Fibroblast of lung (primary cell): ENCODE measurements at regions not wholly inside any gene's neighbourhood (a gene's known extent, or its start where the extent isn't known, plus 50 kb on each side); places are given as distances from the start of the nearest gene placed in this dataset.

Experiments
- DNase-seq, 2 donors: peaks; one replicate each; pipeline versions ENCODE4 v3.0.0 to v3.0.0-alpha.2; 2010; ENCODE audit warnings: low read depth in 2 of 2
- H2AFZ ChIP-seq: 2 replicates; pipeline ENCODE4 v1.5.1; 2012; ENCODE audit warnings: low read length, control low read depth, inconsistent platforms
- H3K27ac ChIP-seq: 2 replicates; pipeline ENCODE4 v1.5.1; 2011; ENCODE audit warnings: low read length, control low read depth; ENCODE audit not compliant: insufficient read depth
- H3K27me3 ChIP-seq: 2 replicates; pipeline ENCODE4 v1.5.1; 2011; ENCODE audit warnings: mild to moderate bottlenecking, low read length; ENCODE audit not compliant: control insufficient read depth, insufficient read depth
- H3K36me3 ChIP-seq: 2 replicates; pipeline ENCODE4 v1.5.1; 2011; ENCODE audit warnings: low read length; ENCODE audit not compliant: control insufficient read depth, insufficient read depth
- H3K4me1 ChIP-seq: 2 replicates; pipeline ENCODE4 v1.5.1; 2011; ENCODE audit warnings: low read length; ENCODE audit not compliant: control insufficient read depth, insufficient read depth; ENCODE audit errors: extremely low read depth
- H3K4me2 ChIP-seq: 2 replicates; pipeline ENCODE4 v1.5.1; 2011; ENCODE audit warnings: low read length, control low read depth; ENCODE audit not compliant: insufficient read depth; ENCODE audit errors: extremely low read depth
- H3K4me3 ChIP-seq, 4 experiments: fragments of 200-600 bp in 1 of 4; sonication (generic) in 1 of 4; replicated peaks in 1 of 4; 2 replicates each; pipeline ENCODE4 v1.5.1; 2011 to 2016; ENCODE audit warnings: low read length in 4 of 4, low read depth in 3 of 4, mild to moderate bottlenecking in 3 of 4, control low read depth in 2 of 4, inconsistent platforms in 1 of 4, mixed read lengths in 1 of 4; ENCODE audit not compliant: insufficient read depth in 1 of 4; ENCODE audit errors: control extremely low read depth in 1 of 4
- H3K79me2 ChIP-seq: 2 replicates; pipeline ENCODE4 v1.5.1; 2012; ENCODE audit warnings: mild to moderate bottlenecking, low read length, inconsistent platforms; ENCODE audit not compliant: control insufficient read depth, insufficient read depth
- H3K9ac ChIP-seq: 2 replicates; pipeline ENCODE4 v1.5.1; 2011; ENCODE audit warnings: mild to moderate bottlenecking, low read length, control low read depth; ENCODE audit not compliant: insufficient read depth
- H3K9me3 ChIP-seq: 2 replicates; pipeline ENCODE4 v1.5.1; 2012; ENCODE audit warnings: low read depth, low read length; ENCODE audit not compliant: control insufficient read depth, insufficient read depth
- H4K20me1 ChIP-seq: 2 replicates; pipeline ENCODE4 v1.5.1; 2011; ENCODE audit warnings: low read length; ENCODE audit not compliant: control insufficient read depth, insufficient read depth; ENCODE audit errors: extremely low read depth
- EZH2 ChIP-seq: IDR thresholded peaks from 2 replicates; pipeline ENCODE4 v1.5.1; 2012; ENCODE audit warnings: low read length, control low read depth, mild to moderate bottlenecking; ENCODE audit errors: missing control alignments
- TF ChIP-seq, protein P1 (sequence below), 2 donors: IDR thresholded peaks in 1 of 2; conservative IDR thresholded peaks in 1 of 2; 1 replicate in 1 of 2; 2 replicates in 1 of 2; pipeline ENCODE4 v1.5.1; 2011 to 2012; ENCODE audit warnings: low read length in 2 of 2, control low read depth in 1 of 2, inconsistent platforms in 1 of 2, low read depth in 1 of 2, mild to moderate bottlenecking in 1 of 2

DNA sequence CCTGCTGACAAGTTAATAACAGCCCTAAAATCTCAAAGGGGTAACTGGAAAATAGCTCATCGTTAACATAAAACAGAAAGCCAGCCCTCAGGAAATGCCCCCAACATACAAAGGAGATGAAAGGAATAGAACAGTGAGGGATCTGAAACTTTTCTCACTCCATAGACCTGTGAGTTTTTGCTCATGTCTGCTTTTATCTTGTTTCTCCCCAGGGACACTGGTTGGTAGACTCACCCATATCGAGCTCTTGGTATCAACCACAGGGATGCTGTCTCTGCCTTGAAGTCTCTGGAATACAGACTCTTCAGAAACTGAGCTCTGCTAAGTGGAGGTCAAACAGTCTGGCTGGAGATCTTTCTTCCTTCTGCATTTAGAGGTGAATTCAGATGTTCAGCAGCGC, 77.4 kb upstream of the CAMK1G start:
- no peak for DNase-seq
- H3K9ac ChIP-seq, result no peak overlapping the region
- H3K4me2 ChIP-seq, result no peak overlapping the region
- no peaks in the 10 kb centered on the region for H4K20me1 ChIP-seq
- no peaks in the 10 kb centered on the region for H3K79me2 ChIP-seq
- TF ChIP-seq, protein P1, sequence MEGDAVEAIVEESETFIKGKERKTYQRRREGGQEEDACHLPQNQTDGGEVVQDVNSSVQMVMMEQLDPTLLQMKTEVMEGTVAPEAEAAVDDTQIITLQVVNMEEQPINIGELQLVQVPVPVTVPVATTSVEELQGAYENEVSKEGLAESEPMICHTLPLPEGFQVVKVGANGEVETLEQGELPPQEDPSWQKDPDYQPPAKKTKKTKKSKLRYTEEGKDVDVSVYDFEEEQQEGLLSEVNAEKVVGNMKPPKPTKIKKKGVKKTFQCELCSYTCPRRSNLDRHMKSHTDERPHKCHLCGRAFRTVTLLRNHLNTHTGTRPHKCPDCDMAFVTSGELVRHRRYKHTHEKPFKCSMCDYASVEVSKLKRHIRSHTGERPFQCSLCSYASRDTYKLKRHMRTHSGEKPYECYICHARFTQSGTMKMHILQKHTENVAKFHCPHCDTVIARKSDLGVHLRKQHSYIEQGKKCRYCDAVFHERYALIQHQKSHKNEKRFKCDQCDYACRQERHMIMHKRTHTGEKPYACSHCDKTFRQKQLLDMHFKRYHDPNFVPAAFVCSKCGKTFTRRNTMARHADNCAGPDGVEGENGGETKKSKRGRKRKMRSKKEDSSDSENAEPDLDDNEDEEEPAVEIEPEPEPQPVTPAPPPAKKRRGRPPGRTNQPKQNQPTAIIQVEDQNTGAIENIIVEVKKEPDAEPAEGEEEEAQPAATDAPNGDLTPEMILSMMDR (conservative IDR thresholded peaks at IDR 0.05 in 1 of 2, IDR thresholded peaks at IDR 0.05 in 1 of 2; ENCODE audit: low read depth in 1 of 2, low read length in 2 of 2), result no peak
- TF ChIP-seq EZH2, result no peak
- H3K9me3 ChIP-seq, result no peaks in the 10 kb centered on the region
- no peaks in the 10 kb centered on the region for H3K27me3 ChIP-seq
- H2AFZ ChIP-seq, result no peak overlapping the region
- H3K4me3 ChIP-seq, result no peak overlapping the region
- H3K36me3 ChIP-seq, result no peaks in the 10 kb centered on the region
- H3K4me1 ChIP-seq, result no peaks in the 10 kb centered on the region
- H3K27ac ChIP-seq, result no peak overlapping the region

DNA sequence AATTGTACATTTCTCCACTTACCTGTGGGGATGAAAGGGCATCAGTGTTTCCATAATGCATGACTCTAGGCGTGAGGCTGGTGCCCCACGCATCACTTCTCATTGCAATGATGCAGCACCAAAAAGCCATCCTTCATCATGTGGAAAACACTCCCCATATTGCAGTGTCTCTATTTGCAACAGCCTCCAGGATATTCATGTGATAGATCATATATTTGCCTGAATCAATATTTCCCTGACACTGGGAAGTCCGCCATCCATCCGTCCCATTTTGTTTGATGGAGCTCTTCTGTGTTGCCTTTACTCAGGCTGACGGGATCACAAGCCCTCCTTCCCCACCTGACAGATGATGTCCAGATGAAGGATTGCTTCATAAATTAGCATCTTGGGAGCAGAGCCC, 74.5 kb upstream of the CAMK1G start:
- Histone ChIP-seq H4K20me1 (no peaks in the 10 kb centered on the region), H3K4me3 (no peak overlapping the region), H3K9me3 (no peaks in the 10 kb centered on the region), H3K27ac (no peak overlapping the region), H3K4me2 (no peak overlapping the region), H3K79me2 (no peaks in the 10 kb centered on the region), H2AFZ (no peak overlapping the region), H3K9ac (no peak overlapping the region), H3K36me3 (no peaks in the 10 kb centered on the region), H3K4me1 (no peaks in the 10 kb centered on the region), H3K27me3 (no peaks in the 10 kb centered on the region)
- no peak for DNase-seq
- TF ChIP-seq, protein P1 (conservative IDR thresholded peaks at IDR 0.05 in 1 of 2, IDR thresholded peaks at IDR 0.05 in 1 of 2; ENCODE audit: low read depth in 1 of 2, low read length in 2 of 2), result no peak
- no peak for TF ChIP-seq EZH2

DNA sequence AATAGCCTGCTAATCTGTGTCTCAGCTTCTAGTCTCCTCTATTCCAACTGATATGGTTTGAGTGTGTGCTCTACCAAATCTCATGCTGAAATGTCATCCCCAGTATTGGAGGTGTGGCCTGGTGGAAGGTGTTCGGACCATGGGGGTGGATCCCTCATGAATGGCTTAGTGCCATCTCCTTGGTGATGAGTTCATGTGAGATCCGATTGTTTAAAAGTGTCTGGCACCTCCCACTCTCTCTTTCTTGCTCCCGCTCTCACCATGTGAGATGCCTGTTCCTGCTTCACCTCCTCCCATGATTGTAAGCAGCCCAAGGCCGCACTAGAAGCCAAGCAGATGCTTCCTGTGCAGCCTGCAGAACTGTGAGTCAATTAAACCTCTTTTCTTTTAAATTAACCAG, 73.5 kb upstream of the CAMK1G start:
- Histone ChIP-seq H3K27ac (no peak overlapping the region), H4K20me1 (no peaks in the 10 kb centered on the region), H3K36me3 (no peaks in the 10 kb centered on the region), H3K4me3 (no peak overlapping the region), H3K9ac (no peak overlapping the region), H3K4me1 (no peaks in the 10 kb centered on the region), H3K27me3 (no peaks in the 10 kb centered on the region), H3K4me2 (no peak overlapping the region), H3K79me2 (no peaks in the 10 kb centered on the region), H3K9me3 (no peaks in the 10 kb centered on the region), H2AFZ (no peak overlapping the region)
- DNase-seq, result no peak
- TF ChIP-seq EZH2, result no peak
- TF ChIP-seq, protein P1 (conservative IDR thresholded peaks at IDR 0.05 in 1 of 2, IDR thresholded peaks at IDR 0.05 in 1 of 2; ENCODE audit: low read depth in 1 of 2, low read length in 2 of 2), result no peak
